ENCODE measurements at regions not wholly inside any gene's neighbourhood (a gene's known extent, or its start where the extent isn't known, plus 50 kb on each side); places are given as distances from the start of the nearest gene placed in this dataset.

DNA sequence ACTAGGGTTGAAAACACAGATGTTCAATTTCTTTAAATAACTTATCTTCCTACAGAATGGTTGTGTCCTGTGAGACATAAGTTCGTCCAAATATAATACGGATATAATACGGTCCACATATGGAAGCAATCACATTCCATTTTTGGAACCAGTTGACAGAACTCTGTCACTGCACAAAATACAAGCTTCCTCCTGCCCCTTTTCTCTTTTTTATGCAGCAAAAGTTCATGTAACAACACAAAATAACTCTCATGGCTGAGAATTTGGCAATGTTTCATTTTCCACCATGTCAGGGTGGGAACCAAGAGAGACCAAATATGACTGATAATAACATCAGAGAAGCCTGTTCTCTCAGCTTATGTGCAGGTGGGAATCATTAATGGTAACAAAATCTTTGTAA, 158.1 kb upstream of the ZNF385D start (continued):
- TF ChIP-seq, protein P1, sequence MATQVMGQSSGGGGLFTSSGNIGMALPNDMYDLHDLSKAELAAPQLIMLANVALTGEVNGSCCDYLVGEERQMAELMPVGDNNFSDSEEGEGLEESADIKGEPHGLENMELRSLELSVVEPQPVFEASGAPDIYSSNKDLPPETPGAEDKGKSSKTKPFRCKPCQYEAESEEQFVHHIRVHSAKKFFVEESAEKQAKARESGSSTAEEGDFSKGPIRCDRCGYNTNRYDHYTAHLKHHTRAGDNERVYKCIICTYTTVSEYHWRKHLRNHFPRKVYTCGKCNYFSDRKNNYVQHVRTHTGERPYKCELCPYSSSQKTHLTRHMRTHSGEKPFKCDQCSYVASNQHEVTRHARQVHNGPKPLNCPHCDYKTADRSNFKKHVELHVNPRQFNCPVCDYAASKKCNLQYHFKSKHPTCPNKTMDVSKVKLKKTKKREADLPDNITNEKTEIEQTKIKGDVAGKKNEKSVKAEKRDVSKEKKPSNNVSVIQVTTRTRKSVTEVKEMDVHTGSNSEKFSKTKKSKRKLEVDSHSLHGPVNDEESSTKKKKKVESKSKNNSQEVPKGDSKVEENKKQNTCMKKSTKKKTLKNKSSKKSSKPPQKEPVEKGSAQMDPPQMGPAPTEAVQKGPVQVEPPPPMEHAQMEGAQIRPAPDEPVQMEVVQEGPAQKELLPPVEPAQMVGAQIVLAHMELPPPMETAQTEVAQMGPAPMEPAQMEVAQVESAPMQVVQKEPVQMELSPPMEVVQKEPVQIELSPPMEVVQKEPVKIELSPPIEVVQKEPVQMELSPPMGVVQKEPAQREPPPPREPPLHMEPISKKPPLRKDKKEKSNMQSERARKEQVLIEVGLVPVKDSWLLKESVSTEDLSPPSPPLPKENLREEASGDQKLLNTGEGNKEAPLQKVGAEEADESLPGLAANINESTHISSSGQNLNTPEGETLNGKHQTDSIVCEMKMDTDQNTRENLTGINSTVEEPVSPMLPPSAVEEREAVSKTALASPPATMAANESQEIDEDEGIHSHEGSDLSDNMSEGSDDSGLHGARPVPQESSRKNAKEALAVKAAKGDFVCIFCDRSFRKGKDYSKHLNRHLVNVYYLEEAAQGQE (tag by site-specific recombination; IDR thresholded peaks at IDR 0.05): no peak
- TF ChIP-seq ZNF664 (tag by site-specific recombination; IDR thresholded peaks at IDR 0.05) (no peak), IKZF3 (tag by site-specific recombination; IDR thresholded peaks at IDR 0.05) (no peak), ZNF341 (tag by site-specific recombination; IDR thresholded peaks at IDR 0.05; ENCODE audit: low read depth) (no peak), EGR2 (tag by site-specific recombination; IDR thresholded peaks at IDR 0.05; ENCODE audit: low read depth) (no peak), ZNF610 (tag by site-specific recombination; IDR thresholded peaks at IDR 0.05; ENCODE audit: borderline replicate concordance) (no peak), ZNF768 (tag by site-specific recombination; IDR thresholded peaks at IDR 0.05) (no peak)
- TF ChIP-seq, protein P2, sequence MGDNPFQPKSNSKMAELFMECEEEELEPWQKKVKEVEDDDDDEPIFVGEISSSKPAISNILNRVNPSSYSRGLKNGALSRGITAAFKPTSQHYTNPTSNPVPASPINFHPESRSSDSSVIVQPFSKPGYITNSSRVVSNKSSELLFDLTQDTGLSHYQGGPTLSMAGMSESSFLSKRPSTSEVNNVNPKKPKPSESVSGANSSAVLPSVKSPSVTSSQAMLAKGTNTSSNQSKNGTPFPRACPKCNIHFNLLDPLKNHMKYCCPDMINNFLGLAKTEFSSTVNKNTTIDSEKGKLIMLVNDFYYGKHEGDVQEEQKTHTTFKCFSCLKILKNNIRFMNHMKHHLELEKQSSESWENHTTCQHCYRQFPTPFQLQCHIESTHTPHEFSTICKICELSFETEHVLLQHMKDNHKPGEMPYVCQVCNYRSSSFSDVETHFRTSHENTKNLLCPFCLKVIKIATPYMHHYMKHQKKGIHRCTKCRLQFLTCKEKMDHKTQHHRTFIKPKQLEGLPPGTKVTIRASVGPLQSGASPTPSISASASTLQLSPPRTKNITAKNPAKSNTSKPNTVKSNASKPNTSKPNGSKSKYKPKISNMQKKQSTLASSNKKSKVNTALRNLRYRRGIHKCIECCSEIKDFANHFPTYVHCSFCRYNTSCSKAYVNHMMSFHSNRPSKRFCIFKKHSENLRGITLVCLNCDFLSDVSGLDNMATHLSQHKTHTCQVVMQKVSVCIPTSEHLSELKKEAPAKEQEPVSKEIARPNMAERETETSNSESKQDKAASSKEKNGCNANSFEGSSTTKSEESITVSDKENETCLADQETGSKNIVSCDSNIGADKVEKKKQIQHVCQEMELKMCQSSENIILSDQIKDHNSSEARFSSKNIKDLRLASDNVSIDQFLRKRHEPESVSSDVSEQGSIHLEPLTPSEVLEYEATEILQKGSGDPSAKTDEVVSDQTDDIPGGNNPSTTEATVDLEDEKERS (tag by site-specific recombination; IDR thresholded peaks at IDR 0.05): no peak
- TF ChIP-seq, protein P3, sequence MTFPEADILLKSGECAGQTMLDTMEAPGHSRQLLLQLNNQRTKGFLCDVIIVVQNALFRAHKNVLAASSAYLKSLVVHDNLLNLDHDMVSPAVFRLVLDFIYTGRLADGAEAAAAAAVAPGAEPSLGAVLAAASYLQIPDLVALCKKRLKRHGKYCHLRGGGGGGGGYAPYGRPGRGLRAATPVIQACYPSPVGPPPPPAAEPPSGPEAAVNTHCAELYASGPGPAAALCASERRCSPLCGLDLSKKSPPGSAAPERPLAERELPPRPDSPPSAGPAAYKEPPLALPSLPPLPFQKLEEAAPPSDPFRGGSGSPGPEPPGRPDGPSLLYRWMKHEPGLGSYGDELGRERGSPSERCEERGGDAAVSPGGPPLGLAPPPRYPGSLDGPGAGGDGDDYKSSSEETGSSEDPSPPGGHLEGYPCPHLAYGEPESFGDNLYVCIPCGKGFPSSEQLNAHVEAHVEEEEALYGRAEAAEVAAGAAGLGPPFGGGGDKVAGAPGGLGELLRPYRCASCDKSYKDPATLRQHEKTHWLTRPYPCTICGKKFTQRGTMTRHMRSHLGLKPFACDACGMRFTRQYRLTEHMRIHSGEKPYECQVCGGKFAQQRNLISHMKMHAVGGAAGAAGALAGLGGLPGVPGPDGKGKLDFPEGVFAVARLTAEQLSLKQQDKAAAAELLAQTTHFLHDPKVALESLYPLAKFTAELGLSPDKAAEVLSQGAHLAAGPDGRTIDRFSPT (tag by site-specific recombination; IDR thresholded peaks at IDR 0.05): no peak
- TF ChIP-seq, protein P4, sequence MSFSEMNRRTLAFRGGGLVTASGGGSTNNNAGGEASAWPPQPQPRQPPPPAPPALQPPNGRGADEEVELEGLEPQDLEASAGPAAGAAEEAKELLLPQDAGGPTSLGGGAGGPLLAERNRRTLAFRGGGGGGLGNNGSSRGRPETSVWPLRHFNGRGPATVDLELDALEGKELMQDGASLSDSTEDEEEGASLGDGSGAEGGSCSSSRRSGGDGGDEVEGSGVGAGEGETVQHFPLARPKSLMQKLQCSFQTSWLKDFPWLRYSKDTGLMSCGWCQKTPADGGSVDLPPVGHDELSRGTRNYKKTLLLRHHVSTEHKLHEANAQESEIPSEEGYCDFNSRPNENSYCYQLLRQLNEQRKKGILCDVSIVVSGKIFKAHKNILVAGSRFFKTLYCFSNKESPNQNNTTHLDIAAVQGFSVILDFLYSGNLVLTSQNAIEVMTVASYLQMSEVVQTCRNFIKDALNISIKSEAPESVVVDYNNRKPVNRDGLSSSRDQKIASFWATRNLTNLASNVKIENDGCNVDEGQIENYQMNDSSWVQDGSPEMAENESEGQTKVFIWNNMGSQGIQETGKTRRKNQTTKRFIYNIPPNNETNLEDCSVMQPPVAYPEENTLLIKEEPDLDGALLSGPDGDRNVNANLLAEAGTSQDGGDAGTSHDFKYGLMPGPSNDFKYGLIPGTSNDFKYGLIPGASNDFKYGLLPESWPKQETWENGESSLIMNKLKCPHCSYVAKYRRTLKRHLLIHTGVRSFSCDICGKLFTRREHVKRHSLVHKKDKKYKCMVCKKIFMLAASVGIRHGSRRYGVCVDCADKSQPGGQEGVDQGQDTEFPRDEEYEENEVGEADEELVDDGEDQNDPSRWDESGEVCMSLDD (tag by site-specific recombination; IDR thresholded peaks at IDR 0.05): no peak
- TF ChIP-seq, protein P5, sequence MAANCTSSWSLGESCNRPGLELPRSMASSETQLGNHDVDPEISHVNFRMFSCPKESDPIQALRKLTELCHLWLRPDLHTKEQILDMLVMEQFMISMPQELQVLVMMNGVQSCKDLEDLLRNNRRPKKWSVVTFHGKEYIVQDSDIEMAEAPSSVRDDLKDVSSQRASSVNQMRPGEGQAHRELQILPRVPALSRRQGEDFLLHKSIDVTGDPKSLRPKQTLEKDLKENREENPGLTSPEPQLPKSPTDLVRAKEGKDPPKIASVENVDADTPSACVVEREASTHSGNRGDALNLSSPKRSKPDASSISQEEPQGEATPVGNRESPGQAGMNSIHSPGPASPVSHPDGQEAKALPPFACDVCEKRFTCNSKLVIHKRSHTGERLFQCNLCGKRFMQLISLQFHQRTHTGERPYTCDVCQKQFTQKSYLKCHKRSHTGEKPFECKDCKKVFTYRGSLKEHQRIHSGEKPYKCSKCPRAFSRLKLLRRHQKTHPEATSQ (tag by site-specific recombination; IDR thresholded peaks at IDR 0.05): no peak
- TF ChIP-seq, protein P6, sequence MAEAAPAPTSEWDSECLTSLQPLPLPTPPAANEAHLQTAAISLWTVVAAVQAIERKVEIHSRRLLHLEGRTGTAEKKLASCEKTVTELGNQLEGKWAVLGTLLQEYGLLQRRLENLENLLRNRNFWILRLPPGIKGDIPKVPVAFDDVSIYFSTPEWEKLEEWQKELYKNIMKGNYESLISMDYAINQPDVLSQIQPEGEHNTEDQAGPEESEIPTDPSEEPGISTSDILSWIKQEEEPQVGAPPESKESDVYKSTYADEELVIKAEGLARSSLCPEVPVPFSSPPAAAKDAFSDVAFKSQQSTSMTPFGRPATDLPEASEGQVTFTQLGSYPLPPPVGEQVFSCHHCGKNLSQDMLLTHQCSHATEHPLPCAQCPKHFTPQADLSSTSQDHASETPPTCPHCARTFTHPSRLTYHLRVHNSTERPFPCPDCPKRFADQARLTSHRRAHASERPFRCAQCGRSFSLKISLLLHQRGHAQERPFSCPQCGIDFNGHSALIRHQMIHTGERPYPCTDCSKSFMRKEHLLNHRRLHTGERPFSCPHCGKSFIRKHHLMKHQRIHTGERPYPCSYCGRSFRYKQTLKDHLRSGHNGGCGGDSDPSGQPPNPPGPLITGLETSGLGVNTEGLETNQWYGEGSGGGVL (tag by site-specific recombination; IDR thresholded peaks at IDR 0.05): no peak

All from HEK293 (cell line).